Stimulated activated naive CD8-positive, alpha-beta T cell treated with anti-CD3 and anti-CD28 coated beads, Interleukin-15, Interleukin-2, amounts not matched to agents 100 ng/mL and 50 ng/mL, for 24 hours (primary cell): ENCODE measurements at regions not wholly inside any gene's neighbourhood (a gene's known extent, or its start where the extent isn't known, plus 50 kb on each side); places are given as distances from the start of the nearest gene placed in this dataset.

Experiments
- H3K27ac Mint-ChIP-seq: one replicate; pipeline ENCODE4 v1.8.0; 2021; ENCODE audit warnings: mild to moderate bottlenecking, mixed read lengths
- H3K27me3 Mint-ChIP-seq: one replicate; pipeline ENCODE4 v1.8.0; 2021; ENCODE audit warnings: mixed read lengths
- H3K36me3 Mint-ChIP-seq: one replicate; pipeline ENCODE4 v1.8.0; 2021; ENCODE audit warnings: low read depth, mixed read lengths
- H3K4me1 Mint-ChIP-seq: one replicate; pipeline ENCODE4 v1.8.0; 2021; ENCODE audit warnings: low read depth, mixed read lengths
- H3K4me3 Mint-ChIP-seq: one replicate; pipeline ENCODE4 v1.8.0; 2021; ENCODE audit warnings: mild to moderate bottlenecking, mixed read lengths
- H3K9me3 Mint-ChIP-seq: one replicate; pipeline ENCODE4 v1.8.0; 2021; ENCODE audit warnings: mixed read lengths

DNA sequence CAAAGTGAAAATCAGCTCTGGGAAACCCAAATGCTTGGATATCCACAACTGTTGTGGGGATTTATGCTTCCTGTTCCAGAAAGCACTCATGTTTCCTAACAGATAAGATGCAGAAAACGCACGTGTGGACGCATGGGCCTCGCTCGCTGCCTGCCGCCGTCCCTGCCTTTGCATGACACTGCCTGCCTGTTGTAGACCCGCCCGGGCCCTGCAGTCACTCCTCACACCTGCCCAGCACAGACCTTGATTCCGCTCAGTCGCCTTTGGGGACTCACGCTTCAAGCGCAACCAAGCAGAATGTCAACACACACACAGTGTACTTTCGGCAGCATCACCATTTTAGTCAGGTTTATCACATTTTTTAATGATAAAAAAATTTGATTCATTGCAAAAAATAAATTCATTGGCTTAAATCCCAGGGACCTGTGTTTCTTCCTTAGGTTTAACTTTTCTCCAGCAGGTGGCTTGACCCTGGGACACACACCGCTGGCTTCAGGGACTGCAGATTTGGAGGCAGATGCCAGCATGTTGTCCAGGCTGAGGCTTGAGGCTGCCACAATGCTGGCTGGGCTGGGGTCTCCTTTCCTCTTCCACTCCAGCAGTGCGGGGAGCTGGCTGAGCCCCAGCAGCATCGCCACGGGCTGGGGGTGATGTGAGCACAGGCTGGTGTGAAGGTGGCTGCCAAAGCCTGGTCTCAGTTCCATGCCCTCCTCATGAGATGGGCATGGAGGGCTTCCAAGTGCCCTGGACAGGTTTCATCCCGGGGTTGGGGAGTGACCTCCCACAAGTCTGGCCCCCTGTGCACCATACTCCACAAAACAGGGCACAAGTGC is 416.9 kb upstream of the IRX4 start:
- H3K4me1 Mint-ChIP-seq = no peaks in the 10 kb centered on the region
- H3K4me3 Mint-ChIP-seq = no peak overlapping the region
- no peaks in the 10 kb centered on the region for H3K27me3 Mint-ChIP-seq
- H3K9me3 Mint-ChIP-seq = no peaks in the 10 kb centered on the region
- H3K36me3 Mint-ChIP-seq = no peaks in the 10 kb centered on the region
- H3K27ac Mint-ChIP-seq = no peak overlapping the region

GRCh38 chr5:2298781-2299180 is 416.1 kb upstream of the IRX4 start:
- H3K4me3 Mint-ChIP-seq = no peak overlapping the region
- H3K9me3 Mint-ChIP-seq = no peaks in the 10 kb centered on the region
- no peaks in the 10 kb centered on the region for H3K36me3 Mint-ChIP-seq
- no peaks in the 10 kb centered on the region for H3K27me3 Mint-ChIP-seq
- H3K27ac Mint-ChIP-seq = no peak overlapping the region
- H3K4me1 Mint-ChIP-seq = no peaks in the 10 kb centered on the region

DNA sequence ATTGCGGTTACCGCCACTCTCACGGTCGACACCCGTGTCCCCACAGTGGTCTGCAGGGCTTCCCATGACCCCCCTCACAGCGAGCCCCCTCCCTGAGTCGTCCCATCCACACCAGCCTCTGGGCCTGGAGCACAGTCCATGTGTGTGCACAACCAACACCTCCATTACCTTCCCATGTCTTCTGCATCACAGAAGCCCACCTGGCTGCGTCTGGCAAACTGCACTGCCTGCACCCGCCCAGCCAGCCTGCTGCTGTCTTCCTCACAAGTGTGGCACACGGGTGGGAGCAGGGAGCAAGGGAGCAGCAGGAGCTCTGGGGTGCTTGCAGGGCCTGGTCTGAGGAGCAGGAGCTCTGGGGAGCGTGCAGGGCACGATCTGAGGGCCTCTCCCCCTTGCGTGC is 415.3 kb upstream of the IRX4 start:
- H3K27me3 Mint-ChIP-seq = no peaks in the 10 kb centered on the region
- no peaks in the 10 kb centered on the region for H3K36me3 Mint-ChIP-seq
- H3K4me3 Mint-ChIP-seq = no peak overlapping the region
- H3K9me3 Mint-ChIP-seq = no peaks in the 10 kb centered on the region
- H3K27ac Mint-ChIP-seq = no peak overlapping the region
- no peaks in the 10 kb centered on the region for H3K4me1 Mint-ChIP-seq

GRCh38 chr5:2295476-2295875 is 412.8 kb upstream of the IRX4 start:
- Mint-ChIP-seq H3K27ac (no peak overlapping the region), H3K4me1 (no peaks in the 10 kb centered on the region), H3K27me3 (no peaks in the 10 kb centered on the region), H3K36me3 (no peaks in the 10 kb centered on the region), H3K4me3 (no peak overlapping the region), H3K9me3 (no peaks in the 10 kb centered on the region)

DNA sequence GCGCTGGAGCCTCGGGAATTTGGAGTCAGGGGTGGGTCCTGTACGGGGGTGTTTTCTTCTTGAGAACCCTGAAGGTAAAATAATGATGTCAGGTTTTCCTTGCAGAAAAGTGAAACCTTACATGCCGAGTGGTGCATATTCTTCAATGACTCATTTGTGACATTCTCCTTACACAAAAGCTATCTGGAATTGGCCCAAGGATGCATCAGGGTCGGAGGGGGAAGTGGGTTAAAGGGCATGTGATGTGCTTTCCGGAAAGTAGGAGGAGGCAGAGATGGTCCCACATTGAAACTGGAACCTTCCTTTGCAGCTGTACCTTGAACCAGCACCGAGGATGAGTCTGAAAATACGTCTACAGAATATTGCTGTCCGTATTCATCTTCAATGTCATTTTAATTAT is 411.2 kb upstream of the IRX4 start:
- no peak overlapping the region for H3K4me3 Mint-ChIP-seq
- no peaks in the 10 kb centered on the region for H3K27me3 Mint-ChIP-seq
- no peak overlapping the region for H3K27ac Mint-ChIP-seq
- H3K36me3 Mint-ChIP-seq = no peaks in the 10 kb centered on the region
- H3K9me3 Mint-ChIP-seq = no peaks in the 10 kb centered on the region
- H3K4me1 Mint-ChIP-seq = no peaks in the 10 kb centered on the region

GRCh38 chr5:2291146-2291840 is 408.6 kb upstream of the IRX4 start:
- H3K27ac Mint-ChIP-seq = no peak overlapping the region
- no peaks in the 10 kb centered on the region for H3K4me1 Mint-ChIP-seq
- no peaks in the 10 kb centered on the region for H3K27me3 Mint-ChIP-seq
- no peaks in the 10 kb centered on the region for H3K9me3 Mint-ChIP-seq
- no peaks in the 10 kb centered on the region for H3K36me3 Mint-ChIP-seq
- no peak overlapping the region for H3K4me3 Mint-ChIP-seq

GRCh38 chr5:2289380-2289779 is 406.7 kb upstream of the IRX4 start:
- H3K27ac Mint-ChIP-seq = no peak overlapping the region
- H3K4me3 Mint-ChIP-seq = no peak overlapping the region

GRCh38 chr5:2288968-2289367 is 406.2 kb upstream of the IRX4 start:
- H3K4me1 Mint-ChIP-seq = no peaks in the 10 kb centered on the region

More at GRCh38 chr5:2289380-2289779, 406.7 kb upstream of the IRX4 start:
- H3K27me3 Mint-ChIP-seq = no peaks in the 10 kb centered on the region
- no peaks in the 10 kb centered on the region for H3K9me3 Mint-ChIP-seq
- no peaks in the 10 kb centered on the region for H3K4me1 Mint-ChIP-seq
- no peaks in the 10 kb centered on the region for H3K36me3 Mint-ChIP-seq

DNA sequence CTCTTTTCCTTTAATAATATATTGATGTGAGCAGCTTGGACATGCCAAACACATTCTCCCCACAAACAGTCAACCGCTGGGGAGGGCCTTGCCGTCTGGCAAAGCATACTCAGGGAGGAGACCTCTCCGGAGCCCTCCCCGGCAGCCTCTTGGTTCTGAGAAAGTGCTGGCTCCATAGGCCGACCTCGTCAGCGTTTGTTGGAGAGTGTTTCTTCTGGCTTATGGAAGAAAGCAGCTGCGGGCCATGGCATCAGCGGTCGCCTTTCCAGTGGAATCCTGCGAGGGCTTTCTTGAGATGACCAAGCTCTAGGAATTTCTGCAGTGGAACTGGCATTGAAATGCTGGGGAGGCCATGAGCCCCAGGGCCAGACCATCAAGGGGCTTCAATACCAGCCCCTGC is 405.7 kb upstream of the IRX4 start:
- no peaks in the 10 kb centered on the region for H3K9me3 Mint-ChIP-seq
- H3K27ac Mint-ChIP-seq = no peak overlapping the region
- no peaks in the 10 kb centered on the region for H3K27me3 Mint-ChIP-seq
- H3K36me3 Mint-ChIP-seq = no peaks in the 10 kb centered on the region
- H3K4me3 Mint-ChIP-seq = no peak overlapping the region
- no peaks in the 10 kb centered on the region for H3K4me1 Mint-ChIP-seq

More at GRCh38 chr5:2288968-2289367, 406.2 kb upstream of the IRX4 start:
- no peak overlapping the region for H3K27ac Mint-ChIP-seq
- no peak overlapping the region for H3K4me3 Mint-ChIP-seq
- H3K36me3 Mint-ChIP-seq = no peaks in the 10 kb centered on the region
- H3K27me3 Mint-ChIP-seq = no peaks in the 10 kb centered on the region
- H3K9me3 Mint-ChIP-seq = no peaks in the 10 kb centered on the region

GRCh38 chr5:2286250-2286649 is 403.5 kb upstream of the IRX4 start:
- Mint-ChIP-seq H3K36me3 (no peaks in the 10 kb centered on the region), H3K27me3 (no peaks in the 10 kb centered on the region), H3K9me3 (no peaks in the 10 kb centered on the region)

GRCh38 chr5:2284678-2285077 is 402.0 kb upstream of the IRX4 start:
- H3K36me3 Mint-ChIP-seq = no peaks in the 10 kb centered on the region
- no peak overlapping the region for H3K4me3 Mint-ChIP-seq
- H3K27me3 Mint-ChIP-seq = no peaks in the 10 kb centered on the region
- H3K27ac Mint-ChIP-seq = no peak overlapping the region
- no peaks in the 10 kb centered on the region for H3K4me1 Mint-ChIP-seq
- peaks cover 6% of the 10 kb centered on the region for H3K9me3 Mint-ChIP-seq

More at GRCh38 chr5:2286250-2286649, 403.5 kb upstream of the IRX4 start:
- Mint-ChIP-seq H3K4me1 (no peaks in the 10 kb centered on the region), H3K27ac (no peak overlapping the region), H3K4me3 (no peak overlapping the region)

DNA sequence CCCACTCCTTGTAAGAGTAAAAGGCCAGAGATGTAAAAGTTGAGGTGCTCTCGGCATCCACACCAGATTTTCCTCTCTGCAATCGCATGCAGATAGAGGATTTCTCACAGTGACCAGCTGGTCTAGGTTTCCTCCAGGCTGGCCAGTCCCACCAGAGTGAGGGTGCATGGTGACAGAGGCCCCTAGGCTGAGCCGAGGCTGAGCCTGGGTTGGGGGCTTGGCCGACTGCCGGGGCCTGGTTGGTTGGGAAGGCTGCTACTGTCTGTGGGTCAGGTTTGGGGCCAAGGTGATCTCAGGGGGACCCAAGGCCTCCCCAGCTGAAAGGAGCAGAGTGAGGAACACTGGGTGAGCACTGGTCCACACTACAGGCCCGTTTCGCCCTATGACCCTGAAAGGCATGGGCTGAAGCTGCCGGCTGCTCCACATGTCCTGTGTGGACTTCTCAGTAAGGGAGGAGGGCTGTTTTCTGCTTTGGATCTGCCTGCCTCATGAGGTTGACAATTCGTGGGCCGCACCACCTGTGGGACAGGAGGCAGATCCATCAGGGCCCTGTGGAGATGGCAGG is 400.8 kb upstream of the IRX4 start:
- no peaks in the 10 kb centered on the region for H3K4me1 Mint-ChIP-seq
- no peak overlapping the region for H3K4me3 Mint-ChIP-seq
- H3K9me3 Mint-ChIP-seq = peaks cover 6% of the 10 kb centered on the region
- no peaks in the 10 kb centered on the region for H3K36me3 Mint-ChIP-seq
- no peak overlapping the region for H3K27ac Mint-ChIP-seq
- H3K27me3 Mint-ChIP-seq = no peaks in the 10 kb centered on the region

- H3K36me3 Mint-ChIP-seq = no peaks in the 10 kb centered on the region
- H3K27me3 Mint-ChIP-seq = no peaks in the 10 kb centered on the region
- no peak overlapping the region for H3K4me3 Mint-ChIP-seq
- H3K27ac Mint-ChIP-seq = no peak overlapping the region
- H3K9me3 Mint-ChIP-seq = peaks cover 6% of the 10 kb centered on the region
- H3K4me1 Mint-ChIP-seq = no peaks in the 10 kb centered on the region
Observed at GRCh38 chr5:2282893-2283292, 400.2 kb upstream of the IRX4 start.

DNA sequence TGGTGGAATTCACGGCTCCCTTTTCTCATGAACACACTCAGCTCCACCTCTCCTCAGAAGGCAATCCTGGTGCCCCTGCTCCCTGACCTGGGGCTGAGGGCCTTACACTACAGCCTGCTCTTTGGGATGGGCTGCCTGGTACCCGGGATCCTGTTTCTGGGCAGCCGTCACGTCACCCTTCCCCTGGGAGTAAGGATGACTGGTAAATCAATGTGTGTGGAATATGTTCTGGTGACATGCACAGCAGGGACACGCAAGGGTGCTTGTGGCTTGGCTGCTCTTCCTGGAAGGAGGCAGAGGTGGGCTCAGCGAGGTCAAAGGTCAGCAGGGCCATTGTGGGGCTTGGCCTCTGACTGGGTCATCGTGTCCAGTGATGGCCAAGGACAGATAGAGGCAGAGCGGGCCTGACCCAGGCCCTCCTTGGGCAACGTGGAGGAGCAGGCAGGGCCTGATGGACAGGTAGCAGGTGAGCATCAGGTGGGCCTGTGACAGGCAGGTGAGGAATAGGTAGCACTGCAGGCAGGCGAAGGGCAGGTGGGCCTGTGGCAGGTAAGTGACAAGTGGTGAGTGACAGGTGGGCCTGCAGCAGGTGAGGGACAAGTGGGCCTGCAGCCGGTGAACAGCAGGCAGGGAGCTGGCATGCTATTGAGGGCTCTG is 399.4 kb upstream of the IRX4 start:
- peaks cover 6% of the 10 kb centered on the region for H3K9me3 Mint-ChIP-seq
- no peaks in the 10 kb centered on the region for H3K4me1 Mint-ChIP-seq
- H3K27me3 Mint-ChIP-seq = no peaks in the 10 kb centered on the region
- H3K27ac Mint-ChIP-seq = no peak overlapping the region
- H3K4me3 Mint-ChIP-seq = no peak overlapping the region
- no peaks in the 10 kb centered on the region for H3K36me3 Mint-ChIP-seq

GRCh38 chr5:2281446-2281845 is 398.7 kb upstream of the IRX4 start:
- H3K9me3 Mint-ChIP-seq = peaks cover 6% of the 10 kb centered on the region
- no peaks in the 10 kb centered on the region for H3K4me1 Mint-ChIP-seq
- H3K27me3 Mint-ChIP-seq = no peaks in the 10 kb centered on the region
- H3K27ac Mint-ChIP-seq = no peak overlapping the region
- H3K4me3 Mint-ChIP-seq = no peak overlapping the region
- no peaks in the 10 kb centered on the region for H3K36me3 Mint-ChIP-seq
